Renal cortex interstitium (tissue), 11 donors: ENCODE measurements at regions not wholly inside any gene's neighbourhood (a gene's known extent, or its start where the extent isn't known, plus 50 kb on each side); places are given as distances from the start of the nearest gene placed in this dataset.
A peak's percentile ranks its signal among the peaks of the same experiment; 100 is the strongest.
"Not testable (repeated sequence)": the region's sequence is repeated elsewhere in the genome, so short reads cannot be mapped to it uniquely, and the experiment has no call there.

Source experiments
- DNase-seq, 11 donors: peaks; one replicate each; pipeline ENCODE4 v3.0.0-alpha.2; 2013; ENCODE audit warnings: low read depth in 9 of 11, low spot score in 4 of 11; ENCODE audit errors: extremely low read depth in 1 of 11

- DNase-seq: no peak
Measured at GRCh38 chr5:99076723-99077640, 148.2 kb upstream of the CHD1 start.

- no peak for DNase-seq
Measured at GRCh38 chr5:99072846-99073245, 144.0 kb upstream of the CHD1 start.

GRCh38 chr5:99070822-99071221, 142.0 kb upstream of the CHD1 start:
- no peak for DNase-seq

- DNase-seq: no peak
Measured at GRCh38 chr5:99070362-99070761, 141.6 kb upstream of the CHD1 start.

- DNase-seq: no peak
Measured at GRCh38 chr5:99068944-99069650, 140.3 kb upstream of the CHD1 start.

GRCh38 chr5:99063737-99064136, 134.9 kb upstream of the CHD1 start:
- DNase-seq: no peak

- no peak for DNase-seq
Measured at GRCh38 chr5:99061711-99062110, 132.9 kb upstream of the CHD1 start.

- DNase-seq: no peak
Measured at GRCh38 chr5:99061299-99061698, 132.5 kb upstream of the CHD1 start.

- peak; percentile 29 to 62 (median 45) for DNase-seq
Measured at GRCh38 chr5:99060306-99061261, 131.8 kb upstream of the CHD1 start.

- DNase-seq: no peak
Measured at GRCh38 chr5:99059685-99060084, 130.9 kb upstream of the CHD1 start.

- no peak for DNase-seq
Measured at GRCh38 chr5:99058466-99058865, 129.7 kb upstream of the CHD1 start.

GRCh38 chr5:99054972-99055371, 126.2 kb upstream of the CHD1 start:
- DNase-seq: no peak

- no peak for DNase-seq
Measured at GRCh38 chr5:99045871-99046270, 117.1 kb upstream of the CHD1 start.

- not testable (repeated sequence) for DNase-seq
Measured at GRCh38 chr5:99043257-99043656, 114.5 kb upstream of the CHD1 start.

- DNase-seq: no peak
Measured at GRCh38 chr5:99037668-99038067, 108.9 kb upstream of the CHD1 start.

GRCh38 chr5:99035942-99036341, 107.1 kb upstream of the CHD1 start:
- DNase-seq: no peak

GRCh38 chr5:99034336-99034735, 105.5 kb upstream of the CHD1 start:
- DNase-seq: no peak

GRCh38 chr5:99033014-99033900, 104.5 kb upstream of the CHD1 start:
- DNase-seq: no peak
